ENCODE measurements at regions not wholly inside any gene's neighbourhood (a gene's known extent, or its start where the extent isn't known, plus 50 kb on each side); places are given as distances from the start of the nearest gene placed in this dataset.

DNA sequence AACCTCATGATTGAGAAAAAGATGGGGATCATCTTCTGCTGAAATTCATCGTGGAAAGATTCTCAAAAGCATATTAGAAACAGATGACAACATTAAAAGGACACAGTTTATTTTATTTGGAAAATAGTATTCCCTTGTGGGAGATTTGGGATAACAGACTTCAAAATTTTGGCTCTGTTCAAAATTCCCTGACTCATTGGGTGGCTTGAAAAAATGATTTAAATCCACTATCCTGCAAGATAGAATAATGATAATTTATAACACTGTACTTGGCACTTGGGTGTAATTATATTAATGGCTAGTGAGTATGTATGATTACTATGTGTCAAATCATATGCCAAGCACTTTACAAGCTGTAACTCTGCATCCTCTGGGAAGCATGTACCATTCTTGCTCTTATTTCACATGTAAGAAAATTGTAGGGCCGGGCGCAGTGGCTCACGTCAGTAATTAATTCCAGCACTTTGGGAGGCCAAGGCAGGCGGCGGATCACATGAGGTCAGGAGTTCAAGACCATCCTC is 128.8 kb downstream of the LMNTD1 start:
- peaks cover 0 to 4% (median 0%) of the 10 kb centered on the region in 7 donors for H3K4me1 Mint-ChIP-seq
- Histone ChIP-seq H3K4me3 (ENCODE audit: low read length) (no peak overlapping the region), H3K9me3 (ENCODE audit: control insufficient read depth in 2 of 3, low read length in 3 of 3) (no peaks in the 10 kb centered on the region), H3K4me1 (ENCODE audit: control insufficient read depth in 2 of 2, insufficient read depth in 2 of 2, low read length in 2 of 2) (no peaks in the 10 kb centered on the region), H3K27me3 (ENCODE audit: control insufficient read depth in 2 of 2, insufficient read depth in 2 of 2, low read length in 2 of 2) (peaks cover 0 to 3% of the 10 kb centered on the region in 2 donors), H3K36me3 (ENCODE audit: control insufficient read depth in 2 of 3, insufficient read depth in 3 of 3, low read length in 3 of 3) (no peaks in the 10 kb centered on the region), H3K27ac (ENCODE audit: low read depth, low read length) (no peak overlapping the region)
- H3K4me3 Mint-ChIP-seq, result no peak overlapping the region
- no peaks in the 10 kb centered on the region for H3K36me3 Mint-ChIP-seq
- H3K9me3 Mint-ChIP-seq, result no peaks in the 10 kb centered on the region
- peaks cover 0 to 17% (median 0%) of the 10 kb centered on the region in 5 donors for H3K27me3 Mint-ChIP-seq
- H3K27ac Mint-ChIP-seq, result no peak overlapping the region
- ChIA-PET POLR2A (no interaction called here), CTCF (no interaction called here)
- intact Hi-C loops (cut with micrococcal nuclease), result no loop called here
- ATAC-seq, result no peak
- DNase-seq, result no peak

DNA sequence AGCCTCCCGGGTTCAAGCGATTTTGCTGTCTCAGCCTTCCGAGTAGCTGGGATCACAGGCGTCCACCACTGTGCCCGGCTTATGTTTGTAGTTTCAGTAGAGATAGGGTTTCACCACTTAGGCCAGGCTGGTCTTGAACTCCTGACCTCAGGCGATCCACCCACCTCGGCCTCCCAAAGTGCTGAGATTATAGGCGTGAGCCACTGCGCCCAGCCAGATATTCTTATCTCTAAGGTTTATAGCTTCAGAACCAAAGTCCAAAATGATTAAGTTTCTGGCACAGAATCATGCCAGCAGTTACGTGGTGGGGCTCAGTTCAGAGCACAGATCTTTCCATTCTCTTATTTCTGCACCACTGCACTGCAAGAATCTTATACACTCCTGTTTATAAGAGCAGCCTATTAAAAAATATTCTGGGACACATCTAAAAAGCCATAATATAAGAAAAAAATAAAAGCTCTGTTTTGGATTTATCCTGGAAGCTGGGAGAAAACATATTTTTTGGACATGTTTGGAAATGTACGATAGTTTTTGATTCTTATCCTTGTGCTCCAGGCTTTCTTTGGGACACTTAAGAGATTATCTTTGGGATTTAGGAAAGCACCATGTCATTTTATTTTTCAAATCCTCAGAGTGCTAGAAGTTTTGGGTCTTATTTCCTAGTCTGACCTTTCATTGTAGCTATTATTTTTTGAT is 129.6 kb downstream of the LMNTD1 start:
- DNase-seq, result no peak
- intact Hi-C loops (cut with micrococcal nuclease), result no loop called here
- Histone ChIP-seq H3K36me3 (ENCODE audit: control insufficient read depth in 2 of 3, insufficient read depth in 3 of 3, low read length in 3 of 3) (no peaks in the 10 kb centered on the region), H3K9me3 (ENCODE audit: control insufficient read depth in 2 of 3, low read length in 3 of 3) (no peaks in the 10 kb centered on the region), H3K4me1 (ENCODE audit: control insufficient read depth in 2 of 2, insufficient read depth in 2 of 2, low read length in 2 of 2) (no peaks in the 10 kb centered on the region), H3K27ac (ENCODE audit: low read depth, low read length) (no peak overlapping the region), H3K27me3 (ENCODE audit: control insufficient read depth in 2 of 2, insufficient read depth in 2 of 2, low read length in 2 of 2) (peaks cover 0 to 3% of the 10 kb centered on the region in 2 donors), H3K4me3 (ENCODE audit: low read length) (no peak overlapping the region)
- Mint-ChIP-seq H3K4me3 (no peak overlapping the region), H3K27me3 (peaks cover 0 to 12% (median 0%) of the 10 kb centered on the region in 5 donors), H3K27ac (no peak overlapping the region), H3K9me3 (no peaks in the 10 kb centered on the region), H3K4me1 (peaks cover 0 to 4% (median 0%) of the 10 kb centered on the region in 7 donors), H3K36me3 (no peaks in the 10 kb centered on the region)
- ChIA-PET POLR2A (no interaction called here), CTCF (no interaction called here)
- ATAC-seq, result no peak

DNA sequence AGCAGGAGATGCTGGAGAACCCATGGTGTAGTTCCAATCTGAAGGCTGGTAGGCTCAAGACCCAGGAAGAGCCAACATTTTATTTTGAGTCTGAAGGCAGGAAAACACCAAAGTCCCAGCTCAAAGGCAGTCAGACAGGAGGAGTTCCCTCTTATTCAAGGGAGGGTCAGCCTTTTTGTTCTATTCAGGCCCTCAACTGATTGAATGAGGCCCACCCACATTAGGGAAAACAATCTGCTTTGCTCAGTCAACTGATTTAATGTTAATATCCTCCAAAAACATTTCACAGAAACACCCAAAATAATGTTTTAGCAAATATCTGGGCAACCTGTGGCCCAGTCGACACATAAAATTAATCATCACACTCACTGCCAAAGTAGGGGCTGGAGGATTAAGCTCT is 130.8 kb downstream of the LMNTD1 start:
- H3K9me3 ChIP-seq (ENCODE audit: control insufficient read depth in 2 of 3, low read length in 3 of 3), result no peaks in the 10 kb centered on the region
- H3K9me3 Mint-ChIP-seq, result no peaks in the 10 kb centered on the region
- no peak overlapping the region for H3K27ac ChIP-seq (ENCODE audit: low read depth, low read length)
- H3K27me3 Mint-ChIP-seq, result peaks cover 0 to 17% (median 0%) of the 10 kb centered on the region in 5 donors
- H3K27ac Mint-ChIP-seq, result no peak overlapping the region
- POLR2A ChIA-PET, result no interaction called here
- intact Hi-C loops (cut with micrococcal nuclease), result no loop called here
- H3K4me3 ChIP-seq (ENCODE audit: low read length), result no peak overlapping the region
- H3K4me3 Mint-ChIP-seq, result no peak overlapping the region
- peaks cover 0 to 3% of the 10 kb centered on the region in 2 donors for H3K27me3 ChIP-seq (ENCODE audit: control insufficient read depth in 2 of 2, insufficient read depth in 2 of 2, low read length in 2 of 2)
- DNase-seq, result no peak
- ATAC-seq, result no peak
- H3K4me1 Mint-ChIP-seq, result peaks cover 0 to 4% (median 0%) of the 10 kb centered on the region in 7 donors
- H3K36me3 ChIP-seq (ENCODE audit: control insufficient read depth in 2 of 3, insufficient read depth in 3 of 3, low read length in 3 of 3), result no peaks in the 10 kb centered on the region
- no peaks in the 10 kb centered on the region for H3K36me3 Mint-ChIP-seq
- no peaks in the 10 kb centered on the region for H3K4me1 ChIP-seq (ENCODE audit: control insufficient read depth in 2 of 2, insufficient read depth in 2 of 2, low read length in 2 of 2)
- CTCF ChIA-PET, result no interaction called here

DNA sequence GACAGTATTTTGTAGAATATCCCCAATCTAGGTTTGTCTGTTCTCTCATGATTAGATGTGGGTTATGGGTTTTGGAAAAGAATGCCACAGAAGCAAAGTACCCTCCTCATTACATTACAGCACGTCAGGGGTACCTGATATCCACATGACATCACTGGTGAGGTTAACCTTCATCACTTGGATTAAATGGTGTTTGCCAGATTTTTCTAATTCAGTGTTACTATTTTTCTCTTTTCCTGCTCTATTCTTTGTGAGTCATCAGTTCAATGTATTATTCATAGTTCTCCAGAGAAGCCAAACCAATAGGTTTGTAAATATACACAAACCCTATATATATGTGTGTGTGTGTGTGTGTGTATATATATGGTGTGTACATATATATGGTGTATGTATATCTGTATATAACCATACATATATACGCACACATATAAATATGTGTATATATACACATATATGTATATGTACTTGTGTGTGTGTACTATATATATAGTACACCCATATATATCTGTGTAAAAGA is 131.4 kb downstream of the LMNTD1 start:
- CTCF ChIA-PET, result no interaction called here
- POLR2A ChIA-PET, result no interaction called here
- H3K9me3 ChIP-seq (ENCODE audit: control insufficient read depth in 2 of 3, low read length in 3 of 3), result no peaks in the 10 kb centered on the region

GRCh38 chr12:25420116-25420515 is 133.0 kb downstream of the LMNTD1 start:
- Mint-ChIP-seq H3K27me3 (peaks cover 0 to 17% (median 0%) of the 10 kb centered on the region in 5 donors), H3K4me1 (peaks cover 0 to 4% (median 0%) of the 10 kb centered on the region in 7 donors), H3K4me3 (no peak overlapping the region), H3K27ac (no peak overlapping the region), H3K9me3 (no peaks in the 10 kb centered on the region), H3K36me3 (peaks cover 0 to 1% (median 0%) of the 10 kb centered on the region in 5 donors)
- Histone ChIP-seq H3K27ac (ENCODE audit: low read depth, low read length) (no peak overlapping the region), H3K27me3 (ENCODE audit: control insufficient read depth in 2 of 2, insufficient read depth in 2 of 2, low read length in 2 of 2) (peaks cover 0 to 3% of the 10 kb centered on the region in 2 donors), H3K36me3 (ENCODE audit: control insufficient read depth in 2 of 3, insufficient read depth in 3 of 3, low read length in 3 of 3) (no peaks in the 10 kb centered on the region), H3K4me1 (ENCODE audit: control insufficient read depth in 2 of 2, insufficient read depth in 2 of 2, low read length in 2 of 2) (no peaks in the 10 kb centered on the region), H3K9me3 (ENCODE audit: control insufficient read depth in 2 of 3, low read length in 3 of 3) (no peaks in the 10 kb centered on the region), H3K4me3 (ENCODE audit: low read length) (no peak overlapping the region)
- intact Hi-C loops (cut with micrococcal nuclease), result no loop called here
- ATAC-seq (no peak), DNase-seq (no peak)
- ChIA-PET POLR2A (no interaction called here), CTCF (interaction anchor here (0.6 kb wide), 1 partner anchor 202 kb away, joined by 3 read pairs; no protein-coding TSS in a partner anchor)

More for the DNA sequence above, 131.4 kb downstream of the LMNTD1 start:
- Histone ChIP-seq H3K4me1 (ENCODE audit: control insufficient read depth in 2 of 2, insufficient read depth in 2 of 2, low read length in 2 of 2) (no peaks in the 10 kb centered on the region), H3K27ac (ENCODE audit: low read depth, low read length) (no peak overlapping the region), H3K36me3 (ENCODE audit: control insufficient read depth in 2 of 3, insufficient read depth in 3 of 3, low read length in 3 of 3) (no peaks in the 10 kb centered on the region), H3K4me3 (ENCODE audit: low read length) (no peak overlapping the region), H3K27me3 (ENCODE audit: control insufficient read depth in 2 of 2, insufficient read depth in 2 of 2, low read length in 2 of 2) (peaks cover 0 to 3% of the 10 kb centered on the region in 2 donors)
- no peak overlapping the region for H3K27ac Mint-ChIP-seq
- no peaks in the 10 kb centered on the region for H3K36me3 Mint-ChIP-seq
- DNase-seq, result no peak
- H3K4me3 Mint-ChIP-seq, result no peak overlapping the region
- peaks cover 0 to 17% (median 0%) of the 10 kb centered on the region in 5 donors for H3K27me3 Mint-ChIP-seq
- no peaks in the 10 kb centered on the region for H3K9me3 Mint-ChIP-seq
- ATAC-seq, result no peak
- peaks cover 0 to 4% (median 0%) of the 10 kb centered on the region in 7 donors for H3K4me1 Mint-ChIP-seq
- intact Hi-C loops (cut with micrococcal nuclease), result no loop called here

GRCh38 chr12:25419595-25419994 is 133.5 kb downstream of the LMNTD1 start:
- ATAC-seq (no peak), DNase-seq (no peak)
- ChIA-PET POLR2A (no interaction called here), CTCF (no interaction called here)
- Histone ChIP-seq H3K4me3 (ENCODE audit: low read length) (no peak overlapping the region), H3K27me3 (ENCODE audit: control insufficient read depth in 2 of 2, insufficient read depth in 2 of 2, low read length in 2 of 2) (peaks cover 0 to 3% of the 10 kb centered on the region in 2 donors), H3K27ac (ENCODE audit: low read depth, low read length) (no peak overlapping the region), H3K4me1 (ENCODE audit: control insufficient read depth in 2 of 2, insufficient read depth in 2 of 2, low read length in 2 of 2) (no peaks in the 10 kb centered on the region), H3K36me3 (ENCODE audit: control insufficient read depth in 2 of 3, insufficient read depth in 3 of 3, low read length in 3 of 3) (no peaks in the 10 kb centered on the region), H3K9me3 (ENCODE audit: control insufficient read depth in 2 of 3, low read length in 3 of 3) (no peaks in the 10 kb centered on the region)
- intact Hi-C loops (cut with micrococcal nuclease), result no loop called here
- Mint-ChIP-seq H3K27ac (no peak overlapping the region), H3K4me3 (no peak overlapping the region), H3K9me3 (no peaks in the 10 kb centered on the region), H3K27me3 (peaks cover 0 to 19% (median 0%) of the 10 kb centered on the region in 5 donors), H3K36me3 (peaks cover 0 to 1% (median 0%) of the 10 kb centered on the region in 5 donors), H3K4me1 (peaks cover 0 to 4% (median 0%) of the 10 kb centered on the region in 7 donors)
